ENCODE measurements at regions not wholly inside any gene's neighbourhood (a gene's known extent, or its start where the extent isn't known, plus 50 kb on each side); places are given as distances from the start of the nearest gene placed in this dataset.

DNA sequence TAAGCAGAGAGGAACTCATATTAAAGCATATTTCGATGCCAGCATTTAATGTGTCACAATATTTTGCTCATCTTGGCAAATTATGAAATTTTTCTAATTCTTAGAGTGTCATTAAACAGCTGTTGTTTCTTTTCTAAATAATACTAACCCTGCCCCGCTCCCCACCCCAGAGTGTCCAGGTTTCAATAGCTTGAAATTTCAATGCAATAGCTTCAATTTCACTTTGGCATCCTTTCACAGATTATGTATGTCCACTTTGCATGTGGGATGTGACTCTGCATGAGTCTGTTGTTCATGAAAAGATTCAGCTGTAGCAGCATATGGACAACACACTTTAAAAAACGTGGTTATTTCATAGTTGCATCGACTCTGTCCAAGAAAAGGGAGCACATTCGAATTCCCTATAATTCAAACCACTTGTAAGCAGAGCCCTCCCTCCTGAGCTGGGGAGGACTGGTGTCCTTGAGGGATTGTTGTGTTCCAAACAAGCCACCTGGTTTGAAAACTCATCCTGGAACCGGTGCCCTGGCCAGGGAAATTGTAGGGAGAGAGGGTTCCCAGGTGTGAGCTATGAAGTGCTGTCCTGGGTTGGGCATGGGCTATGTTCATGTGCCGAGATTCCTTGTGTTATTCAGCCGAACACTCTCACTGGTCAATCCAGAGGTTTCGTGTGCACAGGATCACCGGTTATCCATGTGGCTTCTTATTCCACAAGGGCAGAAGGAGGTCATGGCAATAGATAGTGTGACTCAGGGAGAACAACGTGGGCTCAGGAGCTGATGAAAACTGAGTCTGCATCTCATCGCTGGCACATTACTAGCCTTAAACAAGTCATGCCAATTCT, 64.6 kb upstream of the CREB5 start:
- no peak for DNase-seq (ENCODE audit: low read depth)
- H3K4me3 ChIP-seq (ENCODE audit: low read depth, low read length) = no peak overlapping the region
- TF ChIP-seq, protein P1, sequence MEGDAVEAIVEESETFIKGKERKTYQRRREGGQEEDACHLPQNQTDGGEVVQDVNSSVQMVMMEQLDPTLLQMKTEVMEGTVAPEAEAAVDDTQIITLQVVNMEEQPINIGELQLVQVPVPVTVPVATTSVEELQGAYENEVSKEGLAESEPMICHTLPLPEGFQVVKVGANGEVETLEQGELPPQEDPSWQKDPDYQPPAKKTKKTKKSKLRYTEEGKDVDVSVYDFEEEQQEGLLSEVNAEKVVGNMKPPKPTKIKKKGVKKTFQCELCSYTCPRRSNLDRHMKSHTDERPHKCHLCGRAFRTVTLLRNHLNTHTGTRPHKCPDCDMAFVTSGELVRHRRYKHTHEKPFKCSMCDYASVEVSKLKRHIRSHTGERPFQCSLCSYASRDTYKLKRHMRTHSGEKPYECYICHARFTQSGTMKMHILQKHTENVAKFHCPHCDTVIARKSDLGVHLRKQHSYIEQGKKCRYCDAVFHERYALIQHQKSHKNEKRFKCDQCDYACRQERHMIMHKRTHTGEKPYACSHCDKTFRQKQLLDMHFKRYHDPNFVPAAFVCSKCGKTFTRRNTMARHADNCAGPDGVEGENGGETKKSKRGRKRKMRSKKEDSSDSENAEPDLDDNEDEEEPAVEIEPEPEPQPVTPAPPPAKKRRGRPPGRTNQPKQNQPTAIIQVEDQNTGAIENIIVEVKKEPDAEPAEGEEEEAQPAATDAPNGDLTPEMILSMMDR (IDR thresholded peaks at IDR 0.05; ENCODE audit: control insufficient read depth, extremely low read depth, insufficient read depth) = no peak

DNA sequence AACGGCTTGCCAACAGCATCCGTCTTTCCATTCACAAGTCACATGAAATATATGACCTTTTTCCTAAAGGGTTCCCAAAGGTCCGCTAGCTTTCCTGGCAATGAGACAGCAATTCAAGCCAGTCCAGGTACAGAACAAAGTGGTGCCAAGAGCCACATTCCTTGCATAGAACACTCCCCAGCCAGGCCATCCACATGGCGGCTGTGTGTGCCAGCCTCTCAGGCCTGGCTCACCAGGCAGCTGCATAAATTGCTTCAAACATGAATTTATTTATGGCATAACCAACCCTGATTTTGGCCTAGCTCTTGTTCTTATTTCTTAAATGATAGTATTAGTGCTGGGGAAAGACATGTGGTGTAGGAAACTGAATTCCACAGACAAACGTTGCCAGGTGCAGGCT, 63.7 kb upstream of the CREB5 start:
- H3K4me3 ChIP-seq (ENCODE audit: low read depth, low read length) = no peak overlapping the region
- no peak for DNase-seq (ENCODE audit: low read depth)
- TF ChIP-seq, protein P1 (IDR thresholded peaks at IDR 0.05; ENCODE audit: control insufficient read depth, extremely low read depth, insufficient read depth) = no peak

DNA sequence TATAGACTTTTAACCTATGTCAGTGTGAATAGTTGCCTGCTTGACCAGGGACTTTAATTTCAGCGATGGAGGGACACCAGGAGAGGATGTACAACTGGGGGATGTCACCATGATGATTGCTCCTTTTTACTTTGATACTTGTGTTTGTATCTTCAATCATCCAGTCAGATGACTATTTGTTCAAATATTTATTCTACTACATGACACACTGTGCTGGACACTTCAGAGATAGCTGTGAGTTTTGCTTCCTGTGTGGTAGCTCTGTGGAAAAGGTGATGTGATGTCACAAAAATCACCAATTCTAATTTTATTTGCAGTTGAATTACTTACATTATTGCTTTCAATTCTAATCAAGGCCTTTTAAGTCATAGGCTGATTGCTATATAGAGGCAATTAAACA, 62.7 kb upstream of the CREB5 start:
- TF ChIP-seq, protein P1 (IDR thresholded peaks at IDR 0.05; ENCODE audit: control insufficient read depth, extremely low read depth, insufficient read depth) = no peak
- H3K4me3 ChIP-seq (ENCODE audit: low read depth, low read length) = no peak overlapping the region
- DNase-seq (ENCODE audit: low read depth) = no peak

DNA sequence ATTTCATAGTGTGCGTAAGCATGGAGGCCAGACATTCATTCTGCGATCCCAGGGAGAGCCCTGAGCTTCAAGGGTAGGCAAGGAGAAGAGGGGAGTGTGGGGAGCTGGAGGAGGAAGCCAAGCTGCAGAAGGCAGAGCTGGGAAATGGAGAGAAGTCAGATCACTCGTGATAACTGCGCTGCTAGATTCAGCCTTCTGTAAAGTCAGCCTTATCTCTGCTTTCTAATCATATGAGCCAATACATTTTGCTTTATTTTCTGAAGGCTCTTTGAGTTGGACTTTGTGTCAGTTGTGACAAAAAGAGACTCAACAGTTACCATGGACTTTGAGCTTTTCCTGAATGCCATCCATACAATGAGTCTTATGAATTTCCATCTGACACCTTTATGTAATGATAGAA, 61.7 kb upstream of the CREB5 start:
- TF ChIP-seq, protein P1 (IDR thresholded peaks at IDR 0.05; ENCODE audit: control insufficient read depth, extremely low read depth, insufficient read depth) = no peak
- no peak overlapping the region for H3K4me3 ChIP-seq (ENCODE audit: low read depth, low read length)
- no peak for DNase-seq (ENCODE audit: low read depth)

DNA sequence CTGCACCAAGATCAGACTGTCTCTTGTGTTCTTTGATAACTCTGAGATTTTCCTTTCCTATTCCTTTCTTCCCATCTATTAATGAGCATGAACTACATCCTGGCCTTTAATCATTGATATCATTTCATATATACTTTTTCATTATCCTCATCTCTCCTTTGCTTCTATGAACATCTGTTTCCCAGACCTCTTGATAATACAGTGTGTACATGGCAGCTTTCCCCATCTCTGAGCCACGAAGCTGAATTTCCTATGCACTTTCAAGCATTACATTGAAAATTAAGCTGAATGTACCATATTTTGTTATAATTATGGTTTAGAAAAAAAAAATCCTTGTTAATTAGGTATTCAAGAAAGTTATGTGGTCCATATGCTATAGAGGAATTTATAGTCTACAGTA, 60.9 kb upstream of the CREB5 start:
- TF ChIP-seq, protein P1 (IDR thresholded peaks at IDR 0.05; ENCODE audit: control insufficient read depth, extremely low read depth, insufficient read depth) = no peak

DNA sequence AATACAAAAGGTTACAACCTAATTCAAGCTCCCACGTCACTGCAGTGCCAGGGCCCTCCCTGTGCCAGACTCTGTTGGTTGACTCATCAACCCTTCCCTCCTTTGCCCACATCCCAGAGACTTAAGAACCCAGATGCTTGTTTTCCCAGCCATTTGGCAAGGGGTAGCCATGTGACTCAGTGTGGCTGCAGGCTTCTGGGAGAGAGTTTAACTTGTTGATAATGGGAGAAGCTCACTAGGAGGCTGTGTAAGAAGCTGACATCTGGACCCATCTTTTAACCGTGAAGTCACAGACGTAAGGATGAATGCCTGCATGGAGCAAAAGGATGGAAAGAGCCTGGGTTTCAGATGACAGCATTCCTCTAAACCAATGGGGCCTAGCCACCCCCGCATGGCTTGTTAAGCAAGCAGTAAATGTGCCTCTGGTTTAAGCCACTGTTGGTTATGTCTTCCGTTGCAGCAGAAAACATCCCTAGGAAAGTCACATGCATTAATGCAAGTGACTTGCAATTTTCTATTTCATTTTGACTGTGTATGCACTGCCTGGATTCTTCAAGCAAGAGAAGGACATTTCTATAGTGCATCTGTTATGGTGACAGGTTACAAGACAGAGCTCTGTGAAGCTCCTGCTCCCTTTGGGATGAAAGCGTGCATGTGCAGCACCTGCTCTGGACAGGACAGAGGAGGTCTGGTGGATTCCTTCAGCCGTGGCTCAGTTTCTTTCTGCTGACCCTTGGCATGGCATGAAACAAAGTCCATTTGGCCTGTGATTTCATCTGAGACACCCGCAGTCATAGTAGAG, 57.5 kb upstream of the CREB5 start:
- no peak overlapping the region for H3K4me3 ChIP-seq (ENCODE audit: low read depth, low read length)
- TF ChIP-seq, protein P1 (IDR thresholded peaks at IDR 0.05; ENCODE audit: control insufficient read depth, extremely low read depth, insufficient read depth) = no peak
- DNase-seq (ENCODE audit: low read depth) = no peak

More for the DNA sequence above, 60.9 kb upstream of the CREB5 start:
- no peak overlapping the region for H3K4me3 ChIP-seq (ENCODE audit: low read depth, low read length)
- no peak for DNase-seq (ENCODE audit: low read depth)

Data from LNCaP clone FGC (cell line).